Amygdala (tissue), 56 donors: ENCODE measurements at regions not wholly inside any gene's neighbourhood (a gene's known extent, or its start where the extent isn't known, plus 50 kb on each side); places are given as distances from the start of the nearest gene placed in this dataset.

Experiments
- DNase-seq, 56 donors: peaks; one replicate each; lab custom pipeline; 2025; lab: John Stamatoyannopoulos, UW

- DNase-seq: no peak
Observed at GRCh38 chr5:85784746-85785145, 833.0 kb upstream of the COX7C start.

GRCh38 chr5:85813146-85813545 lies 804.6 kb upstream of the COX7C start:
- no peak for DNase-seq

DNA sequence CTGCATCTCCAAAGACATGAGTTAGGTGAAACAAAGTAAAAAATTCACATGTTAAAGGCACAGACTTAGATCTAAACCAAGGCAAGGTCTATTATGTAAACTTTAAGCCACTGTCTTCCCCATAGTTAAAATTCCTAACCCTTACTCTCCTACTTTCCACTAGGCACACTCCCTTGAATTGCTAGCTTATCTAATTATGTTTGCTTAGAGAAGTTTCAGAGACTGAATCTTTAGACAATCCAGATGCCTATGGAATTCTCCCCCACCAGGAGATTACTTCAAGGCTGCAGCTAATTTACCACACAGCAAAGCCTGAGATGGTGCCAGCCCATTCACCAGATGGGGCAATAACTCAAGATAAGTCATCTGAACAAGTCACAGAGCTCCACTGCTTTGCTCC lies 803.1 kb upstream of the COX7C start:
- DNase-seq: no peak

DNA sequence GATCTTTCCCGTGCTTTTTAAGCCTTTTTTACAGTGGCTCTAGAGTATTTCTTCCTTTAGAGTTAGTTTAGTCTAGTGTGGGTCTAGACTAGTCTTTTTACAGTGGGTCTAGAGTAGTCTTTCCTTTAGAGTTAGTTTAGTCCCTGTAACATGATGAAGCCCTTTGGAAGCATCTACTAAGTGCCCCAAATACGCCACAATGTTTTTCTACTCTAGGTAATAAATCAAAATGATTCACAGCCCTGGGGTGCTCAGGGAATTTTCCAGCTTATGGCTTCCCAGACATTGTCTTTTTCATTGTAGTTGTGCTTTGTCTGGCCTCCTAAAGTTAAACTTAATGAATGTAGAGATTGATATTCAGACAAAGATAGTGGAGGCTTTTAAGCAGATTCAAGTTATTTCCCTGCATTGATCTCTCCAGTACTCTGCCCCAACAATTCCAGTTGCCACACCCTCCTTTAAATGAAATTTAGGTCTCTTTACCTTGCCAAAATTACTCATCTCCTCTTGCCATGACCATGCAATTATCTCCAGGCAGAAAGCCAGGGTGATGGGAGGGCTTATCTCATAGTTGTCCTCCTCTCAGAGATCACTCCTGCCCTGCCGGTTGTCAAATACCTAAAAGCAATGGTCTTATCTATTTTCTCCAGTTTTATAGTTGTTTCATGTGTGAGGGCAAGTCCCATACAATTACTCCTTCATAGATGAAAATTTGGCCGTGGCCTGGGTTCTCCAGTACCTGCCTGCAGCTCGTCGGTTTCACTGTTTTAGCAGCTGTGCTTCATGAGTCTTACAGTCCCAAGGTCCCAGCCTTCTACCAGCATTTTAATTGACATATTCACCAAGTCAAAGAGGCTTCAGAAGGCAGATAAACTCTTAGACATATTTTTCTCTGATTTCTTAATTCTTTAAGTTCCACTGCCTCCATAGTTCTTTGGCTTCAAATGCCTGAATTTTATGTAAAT lies 794.0 kb upstream of the COX7C start:
- DNase-seq: no peak

GRCh38 chr5:85838781-85839180 lies 779.0 kb upstream of the COX7C start:
- no peak for DNase-seq

- DNase-seq: no peak
Observed at GRCh38 chr5:85841653-85842052, 776.1 kb upstream of the COX7C start.

- no peak for DNase-seq
Observed at GRCh38 chr5:85843535-85843934, 774.2 kb upstream of the COX7C start.

DNA sequence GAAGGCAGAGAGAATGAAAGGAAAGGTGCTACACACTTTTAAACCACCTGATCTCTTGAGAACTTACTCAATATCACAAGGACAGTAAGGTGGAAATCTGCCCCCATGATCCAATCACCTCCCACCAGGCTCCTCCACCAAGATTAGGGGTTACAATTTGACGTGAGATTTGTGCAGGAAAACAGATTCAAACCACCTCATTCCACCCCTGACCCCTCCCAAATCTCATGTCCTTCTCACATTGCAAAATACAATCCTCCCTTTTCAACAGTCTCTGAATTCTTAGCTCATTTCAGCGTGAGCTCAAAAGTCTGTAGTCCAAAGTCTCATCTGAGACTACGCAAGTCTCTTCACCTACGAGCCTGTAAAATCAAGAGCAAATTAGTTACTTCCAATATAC lies 768.3 kb upstream of the COX7C start:
- no peak for DNase-seq

- no peak for DNase-seq
Observed at GRCh38 chr5:85865296-85865695, 752.4 kb upstream of the COX7C start.

DNA sequence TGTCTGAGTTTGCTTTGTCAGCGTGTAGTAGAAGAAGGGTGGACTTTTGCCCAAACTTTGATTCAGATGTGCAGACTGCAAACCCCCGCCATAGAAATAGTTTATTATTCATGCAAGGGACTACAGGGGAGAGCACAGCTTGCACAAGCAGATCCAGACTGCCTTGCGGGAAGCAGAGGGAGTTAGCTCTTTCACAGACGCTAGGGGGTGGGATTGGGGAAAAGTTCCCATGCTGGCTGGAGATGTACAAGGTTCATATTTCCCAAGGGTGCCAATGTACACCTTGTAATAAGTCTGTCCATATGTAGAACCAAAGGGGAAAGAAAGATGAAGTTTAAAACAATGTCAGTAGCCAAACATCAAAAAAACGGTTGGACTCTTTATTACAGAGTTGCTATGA lies 749.7 kb upstream of the COX7C start:
- DNase-seq: no peak

GRCh38 chr5:85893996-85894395 lies 723.7 kb upstream of the COX7C start:
- no peak for DNase-seq

- DNase-seq: no peak
Observed at GRCh38 chr5:85896514-85896913, 721.2 kb upstream of the COX7C start.

- DNase-seq: no peak
Observed at GRCh38 chr5:85906460-85906859, 711.3 kb upstream of the COX7C start.

DNA sequence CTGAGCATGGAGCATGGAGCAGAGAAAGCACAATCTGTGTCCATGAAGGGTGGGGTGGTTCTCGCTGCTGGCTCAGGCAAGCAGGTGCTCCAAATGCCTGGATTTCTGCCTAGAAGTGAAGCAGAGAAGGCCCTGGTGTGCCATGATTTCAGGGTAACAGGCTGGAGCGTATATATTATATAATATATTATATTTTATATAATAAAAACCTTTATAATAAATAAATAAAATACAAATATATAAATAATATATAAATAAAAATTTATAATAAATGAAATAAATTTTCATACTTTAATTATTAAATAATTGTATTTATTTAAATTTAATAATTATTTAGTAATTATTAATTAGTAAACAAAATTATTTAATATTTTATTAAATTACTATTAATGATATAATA lies 707.4 kb upstream of the COX7C start:
- no peak for DNase-seq

DNA sequence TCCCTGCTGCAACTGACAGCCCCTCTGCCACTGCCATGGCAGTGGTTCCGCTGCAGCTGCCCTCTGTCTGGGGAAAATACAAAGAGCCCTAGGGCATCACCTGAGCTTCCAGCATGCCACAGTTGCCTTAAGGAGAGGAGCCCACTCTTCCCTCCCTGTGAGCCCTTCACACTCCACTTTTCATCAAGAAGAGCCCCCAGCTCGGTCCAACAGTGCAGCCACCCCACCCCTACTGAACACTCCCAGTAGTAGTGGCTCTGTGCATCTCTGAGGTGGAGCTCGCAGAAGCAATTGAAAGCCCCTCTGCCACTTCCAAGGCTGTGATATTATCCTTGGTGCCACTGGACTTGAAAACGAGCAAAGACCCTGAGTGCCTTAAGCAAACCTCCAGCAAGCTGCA lies 696.8 kb upstream of the COX7C start:
- DNase-seq: no peak

DNA sequence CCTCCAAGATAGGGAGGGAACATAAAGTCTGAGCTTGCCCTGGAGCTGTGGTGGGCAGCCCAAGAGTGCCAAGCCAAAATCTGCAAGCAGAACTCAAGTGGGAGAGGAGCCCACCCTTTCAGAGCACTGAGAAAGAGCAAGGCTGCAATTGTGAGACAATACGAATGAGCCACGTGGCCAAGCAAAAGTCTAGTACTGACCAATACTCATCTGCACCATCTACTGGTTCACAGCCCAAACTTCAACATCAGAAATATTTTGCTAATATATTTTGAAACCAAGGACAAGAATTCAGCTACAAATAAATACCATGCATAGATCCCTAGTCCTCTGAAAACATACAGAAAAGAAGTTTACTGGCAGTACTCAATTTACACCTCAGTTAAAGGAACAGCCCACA lies 696.2 kb upstream of the COX7C start:
- no peak for DNase-seq

DNA sequence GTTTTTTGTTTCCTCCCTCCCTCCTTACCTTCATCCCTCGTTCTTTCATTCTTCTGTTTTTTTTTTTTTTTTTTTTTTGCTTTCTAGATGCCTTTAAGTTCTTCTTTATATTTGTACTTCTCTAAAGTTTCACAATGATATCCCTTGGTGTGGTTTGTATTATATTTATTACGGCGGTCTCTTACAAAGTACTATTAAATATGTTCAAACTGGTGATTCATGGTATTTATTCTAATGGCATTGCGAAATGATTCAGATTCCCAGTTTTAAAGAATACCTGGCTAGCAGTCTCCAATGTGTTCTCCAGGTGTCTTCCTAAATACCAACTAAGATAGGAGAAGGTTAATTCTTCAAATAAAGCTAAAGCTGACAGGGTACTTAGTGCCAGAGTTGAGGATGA lies 690.1 kb upstream of the COX7C start:
- DNase-seq: no peak

- no peak for DNase-seq
Observed at GRCh38 chr5:85929713-85930112, 688.0 kb upstream of the COX7C start.

GRCh38 chr5:85931220-85931619 lies 686.5 kb upstream of the COX7C start:
- DNase-seq: no peak

DNA sequence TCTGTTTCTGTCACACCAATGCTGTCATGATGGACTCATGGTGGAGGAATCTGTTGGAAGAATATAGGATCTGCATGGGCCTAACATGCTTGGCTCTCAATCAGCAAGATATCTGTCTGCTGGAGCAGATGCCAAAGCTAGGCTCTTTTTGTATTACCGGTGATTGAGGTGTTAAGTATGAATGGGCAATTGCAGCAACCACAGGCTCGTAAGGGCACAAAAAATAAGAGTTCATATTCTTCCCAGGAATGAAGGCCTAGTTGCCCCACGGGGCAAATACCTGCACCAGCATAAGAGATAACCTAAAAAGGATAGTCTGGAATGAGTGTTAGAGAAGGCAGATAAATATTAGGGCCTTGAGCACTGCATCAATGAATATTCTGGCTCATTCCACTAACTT lies 679.5 kb upstream of the COX7C start:
- DNase-seq: no peak

DNA sequence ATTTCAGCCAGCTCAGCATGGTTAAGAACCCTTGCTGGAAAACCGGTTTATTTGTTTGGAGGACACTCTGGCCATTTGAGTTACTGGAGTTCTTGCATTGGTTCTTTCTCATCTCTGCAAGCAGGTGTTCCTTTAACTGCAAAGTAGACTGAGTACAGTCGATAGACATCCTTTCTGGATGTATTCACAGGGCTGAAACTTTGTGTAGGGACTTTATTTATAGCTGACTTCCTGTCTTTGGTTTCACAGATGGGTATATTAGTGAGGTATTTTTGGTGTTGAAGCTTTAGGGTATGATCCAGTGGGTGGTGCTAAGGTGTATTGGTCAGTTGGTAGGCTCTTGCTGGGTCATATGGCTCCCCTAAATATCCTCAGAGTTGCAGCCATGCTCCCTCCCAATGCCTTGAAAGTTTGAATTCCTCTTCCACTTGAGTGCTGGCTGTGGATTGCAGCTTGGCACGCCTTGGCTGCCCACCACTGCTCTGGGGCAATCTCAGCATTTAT lies 666.0 kb upstream of the COX7C start:
- DNase-seq: no peak

GRCh38 chr5:85952680-85953079 lies 665.1 kb upstream of the COX7C start:
- no peak for DNase-seq
